ENCODE measurements at regions not wholly inside any gene's neighbourhood (a gene's known extent, or its start where the extent isn't known, plus 50 kb on each side); places are given as distances from the start of the nearest gene placed in this dataset.

DNA sequence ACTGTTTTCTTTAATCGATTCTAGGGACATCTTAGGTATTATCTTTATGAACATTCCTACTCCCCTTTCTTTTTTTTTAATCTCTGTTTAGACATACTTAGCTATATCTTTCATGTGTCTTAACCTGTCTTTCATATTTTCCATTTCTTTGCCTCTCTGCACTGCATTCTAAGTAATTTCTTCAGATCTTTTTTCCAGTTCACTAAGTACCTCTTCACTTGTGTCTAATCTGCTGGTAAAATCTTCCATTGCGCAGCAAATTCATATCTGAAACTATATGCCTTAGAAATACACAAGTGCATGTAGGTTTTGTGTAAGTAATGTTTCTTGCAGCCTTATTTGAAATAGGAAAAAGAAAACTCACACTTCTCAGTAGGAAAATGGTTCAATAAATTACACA, 165.4 kb upstream of the BTBD3 start:
- BruUV-seq (replicated peaks), result no TSS peak
- POLR2A ChIA-PET, result no interaction called here
- Histone ChIP-seq H2AFZ (ENCODE audit: low read depth, low read length, poor library complexity, severe bottlenecking) (no peak overlapping the region), H3K27me3 (ENCODE audit: insufficient read depth, low read length) (no peaks in the 10 kb centered on the region), H3K4me2 (ENCODE audit: low read length) (no peak overlapping the region), H3K27ac (ENCODE audit: low read depth, low read length) (no peak overlapping the region), H3K79me2 (ENCODE audit: insufficient read depth, low read length) (no peaks in the 10 kb centered on the region), H3K36me3 (ENCODE audit: control insufficient read depth in 1 of 2, insufficient read depth in 2 of 2, low read length in 2 of 2) (no peaks in the 10 kb centered on the region), H3K9me3 (ENCODE audit: control insufficient read depth in 1 of 2, insufficient read depth in 1 of 2, low read depth in 1 of 2, low read length in 2 of 2) (no peaks in the 10 kb centered on the region), H4K20me1 (ENCODE audit: insufficient read depth) (no peaks in the 10 kb centered on the region), H3K4me3 (replicated peaks in 1 of 2; ENCODE audit: low read depth in 1 of 2, low read length in 2 of 2) (no peak overlapping the region), H3K9ac (ENCODE audit: low read length) (no peak overlapping the region), H3K9me2 (ENCODE audit: insufficient read depth) (no peaks in the 10 kb centered on the region), H3K4me1 (ENCODE audit: control insufficient read depth in 1 of 2, insufficient read depth in 2 of 2, low read length in 2 of 2) (no peaks in the 10 kb centered on the region)
- ATAC-seq (no peak), DNase-seq (ENCODE audit: low read depth, low spot score) (no peak)
- intact Hi-C loops (cut with micrococcal nuclease), result no loop called here
- no peak for TF ChIP-seq SP1 (IDR thresholded peaks at IDR 0.05; ENCODE audit: low read depth)
- TF ChIP-seq, protein P1, sequence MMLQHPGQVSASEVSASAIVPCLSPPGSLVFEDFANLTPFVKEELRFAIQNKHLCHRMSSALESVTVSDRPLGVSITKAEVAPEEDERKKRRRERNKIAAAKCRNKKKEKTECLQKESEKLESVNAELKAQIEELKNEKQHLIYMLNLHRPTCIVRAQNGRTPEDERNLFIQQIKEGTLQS (IDR thresholded peaks at IDR 0.05), result no peak
- TF ChIP-seq, protein P2, sequence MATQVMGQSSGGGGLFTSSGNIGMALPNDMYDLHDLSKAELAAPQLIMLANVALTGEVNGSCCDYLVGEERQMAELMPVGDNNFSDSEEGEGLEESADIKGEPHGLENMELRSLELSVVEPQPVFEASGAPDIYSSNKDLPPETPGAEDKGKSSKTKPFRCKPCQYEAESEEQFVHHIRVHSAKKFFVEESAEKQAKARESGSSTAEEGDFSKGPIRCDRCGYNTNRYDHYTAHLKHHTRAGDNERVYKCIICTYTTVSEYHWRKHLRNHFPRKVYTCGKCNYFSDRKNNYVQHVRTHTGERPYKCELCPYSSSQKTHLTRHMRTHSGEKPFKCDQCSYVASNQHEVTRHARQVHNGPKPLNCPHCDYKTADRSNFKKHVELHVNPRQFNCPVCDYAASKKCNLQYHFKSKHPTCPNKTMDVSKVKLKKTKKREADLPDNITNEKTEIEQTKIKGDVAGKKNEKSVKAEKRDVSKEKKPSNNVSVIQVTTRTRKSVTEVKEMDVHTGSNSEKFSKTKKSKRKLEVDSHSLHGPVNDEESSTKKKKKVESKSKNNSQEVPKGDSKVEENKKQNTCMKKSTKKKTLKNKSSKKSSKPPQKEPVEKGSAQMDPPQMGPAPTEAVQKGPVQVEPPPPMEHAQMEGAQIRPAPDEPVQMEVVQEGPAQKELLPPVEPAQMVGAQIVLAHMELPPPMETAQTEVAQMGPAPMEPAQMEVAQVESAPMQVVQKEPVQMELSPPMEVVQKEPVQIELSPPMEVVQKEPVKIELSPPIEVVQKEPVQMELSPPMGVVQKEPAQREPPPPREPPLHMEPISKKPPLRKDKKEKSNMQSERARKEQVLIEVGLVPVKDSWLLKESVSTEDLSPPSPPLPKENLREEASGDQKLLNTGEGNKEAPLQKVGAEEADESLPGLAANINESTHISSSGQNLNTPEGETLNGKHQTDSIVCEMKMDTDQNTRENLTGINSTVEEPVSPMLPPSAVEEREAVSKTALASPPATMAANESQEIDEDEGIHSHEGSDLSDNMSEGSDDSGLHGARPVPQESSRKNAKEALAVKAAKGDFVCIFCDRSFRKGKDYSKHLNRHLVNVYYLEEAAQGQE (IDR thresholded peaks at IDR 0.05; ENCODE audit: low read depth), result no peak
- RAD21 ChIA-PET (ENCODE audit: low non-redundant PET in 1 of 2, low total read pairs in 2 of 2, uncharacterized antibody in 2 of 2, unreplicated experiment in 2 of 2), result no interaction called here
- CTCF ChIA-PET, result no interaction called here

DNA sequence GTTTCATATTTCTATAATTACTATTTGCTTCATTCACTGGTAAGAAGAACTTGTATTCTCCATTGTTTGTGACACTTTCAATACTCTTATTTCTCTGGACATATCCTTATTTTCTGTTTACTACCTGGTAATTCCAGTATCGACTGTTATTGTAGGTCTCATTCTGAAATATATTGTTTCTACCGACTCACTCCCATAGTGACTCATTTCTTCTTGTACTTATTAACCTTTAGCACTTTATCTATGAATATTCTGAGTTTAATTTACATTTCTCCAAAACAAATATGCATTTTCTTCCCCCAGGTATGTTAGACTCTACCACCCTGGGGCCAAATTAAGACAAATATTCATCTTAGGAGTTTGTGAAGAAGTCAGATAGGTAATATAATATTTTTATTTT, 164.5 kb upstream of the BTBD3 start:
- intact Hi-C loops (cut with micrococcal nuclease), result no loop called here
- DNase-seq (ENCODE audit: low read depth, low spot score), result no peak
- Histone ChIP-seq H4K20me1 (ENCODE audit: insufficient read depth) (no peaks in the 10 kb centered on the region), H3K36me3 (ENCODE audit: control insufficient read depth in 1 of 2, insufficient read depth in 2 of 2, low read length in 2 of 2) (no peaks in the 10 kb centered on the region), H3K27ac (ENCODE audit: low read depth, low read length) (no peak overlapping the region), H3K4me1 (ENCODE audit: control insufficient read depth in 1 of 2, insufficient read depth in 2 of 2, low read length in 2 of 2) (no peaks in the 10 kb centered on the region), H2AFZ (ENCODE audit: low read depth, low read length, poor library complexity, severe bottlenecking) (no peak overlapping the region), H3K27me3 (ENCODE audit: insufficient read depth, low read length) (no peaks in the 10 kb centered on the region), H3K4me2 (ENCODE audit: low read length) (no peak overlapping the region), H3K9me3 (ENCODE audit: control insufficient read depth in 1 of 2, insufficient read depth in 1 of 2, low read depth in 1 of 2, low read length in 2 of 2) (no peaks in the 10 kb centered on the region), H3K4me3 (replicated peaks in 1 of 2; ENCODE audit: low read depth in 1 of 2, low read length in 2 of 2) (no peak overlapping the region), H3K9me2 (ENCODE audit: insufficient read depth) (no peaks in the 10 kb centered on the region), H3K9ac (ENCODE audit: low read length) (no peak overlapping the region), H3K79me2 (ENCODE audit: insufficient read depth, low read length) (no peaks in the 10 kb centered on the region)
- ChIA-PET POLR2A (no interaction called here), RAD21 (ENCODE audit: low non-redundant PET in 1 of 2, low total read pairs in 2 of 2, uncharacterized antibody in 2 of 2, unreplicated experiment in 2 of 2) (no interaction called here), CTCF (no interaction called here)
- BruUV-seq (replicated peaks), result no TSS peak
- no peak for TF ChIP-seq EZH2 (IDR thresholded peaks at IDR 0.05)
- ATAC-seq, result no peak
